HG03520 (cell line): ENCODE measurements at regions not wholly inside any gene's neighbourhood (a gene's known extent, or its start where the extent isn't known, plus 50 kb on each side); places are given as distances from the start of the nearest gene placed in this dataset.
"Not testable (repeated sequence)": the region's sequence is repeated elsewhere in the genome, so short reads cannot be mapped to it uniquely, and the experiment has no call there.

Experiments
- ATAC-seq: cut with Tn5 transposase; IDR thresholded peaks from one replicate; pipeline ENCODE4 v1.9.1; 2021; ENCODE audit warnings: mild to moderate bottlenecking, moderate library complexity; ENCODE audit not compliant: unreplicated experiment

DNA sequence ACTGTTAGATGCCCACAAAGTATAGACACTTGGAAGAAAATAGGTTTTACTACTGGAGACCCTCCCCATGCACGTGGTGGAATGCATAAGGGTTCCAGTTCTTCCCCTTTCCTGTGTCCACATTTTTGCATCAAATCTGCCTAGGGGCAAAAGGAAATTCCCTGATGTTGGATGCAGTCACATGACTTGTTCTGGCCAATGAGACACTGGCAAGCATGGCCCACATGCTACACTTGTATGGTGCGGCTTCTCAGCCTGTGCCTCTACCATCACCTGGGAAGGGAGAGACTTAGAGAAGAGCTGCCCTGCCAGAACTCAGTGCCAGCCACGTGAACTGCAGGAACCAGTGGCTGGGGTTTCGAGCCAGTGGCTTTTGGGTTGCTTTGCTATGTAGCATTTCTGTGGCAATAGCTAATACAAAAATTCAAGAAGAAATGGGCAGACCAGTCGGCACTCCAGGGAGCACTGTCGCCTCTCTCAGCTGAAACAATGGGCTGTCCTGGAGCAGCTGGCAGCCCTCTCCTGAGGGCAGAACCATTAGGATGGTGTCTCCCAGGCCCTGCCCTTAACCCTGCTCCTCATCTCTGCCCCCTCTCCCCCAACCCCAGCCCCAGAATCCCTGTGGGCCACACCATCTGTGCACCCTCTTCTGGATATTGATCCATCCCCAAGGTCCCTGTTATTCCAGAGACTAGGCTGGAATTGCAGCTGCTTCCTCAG, 634.0 kb downstream of the UQCRFS1 start:
- no peak for ATAC-seq

DNA sequence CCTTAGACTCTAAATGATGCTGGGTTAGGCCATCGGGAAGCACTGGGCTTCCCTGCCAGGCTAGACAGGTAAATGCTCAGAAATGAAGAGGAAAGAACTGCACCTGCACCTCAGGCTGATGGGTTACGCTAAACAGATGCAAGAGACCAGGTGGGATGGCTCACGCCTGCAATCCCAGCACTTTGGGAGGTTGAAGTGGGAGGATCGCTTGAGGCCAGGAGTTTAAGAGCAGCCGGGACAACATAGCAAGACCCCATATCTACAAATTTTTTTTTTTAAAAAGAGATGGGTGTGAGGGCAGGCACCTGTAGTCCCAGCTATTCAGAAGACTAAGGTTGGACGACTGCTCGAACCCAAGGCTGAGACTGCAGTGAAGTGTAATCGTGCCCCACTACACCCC, 634.7 kb downstream of the UQCRFS1 start:
- ATAC-seq: no peak

DNA sequence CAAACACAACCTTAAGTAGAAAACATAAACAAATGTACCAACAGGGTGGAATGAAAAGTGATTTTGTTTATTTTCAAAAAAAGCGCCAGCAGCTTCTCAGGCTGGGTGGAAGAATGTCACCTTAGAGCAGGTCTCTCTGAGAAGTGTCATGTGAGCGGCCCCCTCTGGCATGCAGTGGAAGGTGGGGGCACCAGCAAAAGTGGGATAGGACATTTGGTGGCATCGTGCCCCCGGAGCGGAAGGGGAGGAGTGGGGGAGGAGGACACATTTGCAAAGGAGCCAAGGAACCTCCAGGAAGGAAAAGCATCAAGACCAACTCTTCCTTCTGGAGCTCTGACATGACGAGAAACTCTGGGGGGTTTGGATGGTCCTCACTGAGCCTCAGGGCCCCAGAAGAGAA, 635.3 kb downstream of the UQCRFS1 start:
- no peak for ATAC-seq

GRCh38 chr19:28577233-28577632, 635.7 kb downstream of the UQCRFS1 start:
- ATAC-seq: no peak

DNA sequence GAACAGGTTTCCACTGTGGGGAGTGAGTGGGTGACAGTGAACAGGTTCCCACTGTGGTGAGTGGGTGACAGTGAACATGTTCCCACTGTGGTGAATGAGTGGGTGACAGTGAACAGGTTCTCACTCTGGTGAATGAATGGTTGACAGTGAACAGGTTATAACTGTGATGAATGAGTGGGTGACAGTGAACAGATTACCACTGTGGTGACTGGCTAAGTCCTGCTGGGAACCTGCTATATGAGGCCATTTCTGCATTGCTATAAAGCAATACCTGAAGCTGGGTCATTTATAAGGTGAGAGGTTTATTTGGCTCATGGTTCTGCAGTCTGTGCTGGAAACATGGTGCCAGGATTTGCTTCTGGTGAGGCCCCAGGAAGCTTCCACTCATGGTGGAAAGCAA, 637.1 kb downstream of the UQCRFS1 start:
- ATAC-seq: no peak

DNA sequence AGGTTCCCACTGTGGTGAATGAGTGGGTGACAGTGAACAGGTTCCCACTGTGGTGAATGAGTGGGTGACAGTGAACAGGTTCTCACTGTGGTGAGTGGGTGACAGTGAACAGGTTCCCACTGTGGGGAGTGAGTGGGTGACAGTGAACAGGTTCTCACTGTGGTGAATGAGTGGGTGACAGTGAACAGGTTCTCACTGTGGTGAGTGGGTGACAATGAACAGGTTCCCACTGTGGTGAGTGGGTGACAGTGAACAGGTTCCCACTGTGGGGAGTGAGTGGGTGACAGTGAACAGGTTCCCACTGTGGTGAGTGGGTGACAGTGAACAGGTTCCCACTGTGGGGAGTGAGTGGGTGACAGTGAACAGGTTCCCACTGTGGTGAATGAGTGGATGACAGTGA, 637.6 kb downstream of the UQCRFS1 start:
- ATAC-seq: not testable (repeated sequence)

DNA sequence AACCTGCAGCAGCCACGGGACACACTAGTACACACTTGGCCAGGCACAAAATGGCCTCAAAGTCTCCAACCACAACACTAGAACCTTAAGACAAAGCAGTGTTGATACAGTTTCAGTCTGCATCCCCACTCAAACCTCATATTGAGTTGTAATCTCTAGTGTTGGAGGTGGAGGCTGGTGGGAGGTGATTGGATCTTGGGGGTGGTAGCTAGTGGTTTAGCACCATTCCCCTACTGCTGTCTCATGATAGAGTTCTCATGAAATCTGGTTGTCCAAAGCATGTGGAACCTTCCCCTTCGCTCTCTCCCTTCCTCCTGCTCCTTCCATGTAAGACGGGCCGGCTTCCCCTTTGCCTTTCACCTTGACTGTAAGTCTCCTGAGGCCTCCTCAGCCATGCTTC, 638.7 kb downstream of the UQCRFS1 start:
- no peak for ATAC-seq

DNA sequence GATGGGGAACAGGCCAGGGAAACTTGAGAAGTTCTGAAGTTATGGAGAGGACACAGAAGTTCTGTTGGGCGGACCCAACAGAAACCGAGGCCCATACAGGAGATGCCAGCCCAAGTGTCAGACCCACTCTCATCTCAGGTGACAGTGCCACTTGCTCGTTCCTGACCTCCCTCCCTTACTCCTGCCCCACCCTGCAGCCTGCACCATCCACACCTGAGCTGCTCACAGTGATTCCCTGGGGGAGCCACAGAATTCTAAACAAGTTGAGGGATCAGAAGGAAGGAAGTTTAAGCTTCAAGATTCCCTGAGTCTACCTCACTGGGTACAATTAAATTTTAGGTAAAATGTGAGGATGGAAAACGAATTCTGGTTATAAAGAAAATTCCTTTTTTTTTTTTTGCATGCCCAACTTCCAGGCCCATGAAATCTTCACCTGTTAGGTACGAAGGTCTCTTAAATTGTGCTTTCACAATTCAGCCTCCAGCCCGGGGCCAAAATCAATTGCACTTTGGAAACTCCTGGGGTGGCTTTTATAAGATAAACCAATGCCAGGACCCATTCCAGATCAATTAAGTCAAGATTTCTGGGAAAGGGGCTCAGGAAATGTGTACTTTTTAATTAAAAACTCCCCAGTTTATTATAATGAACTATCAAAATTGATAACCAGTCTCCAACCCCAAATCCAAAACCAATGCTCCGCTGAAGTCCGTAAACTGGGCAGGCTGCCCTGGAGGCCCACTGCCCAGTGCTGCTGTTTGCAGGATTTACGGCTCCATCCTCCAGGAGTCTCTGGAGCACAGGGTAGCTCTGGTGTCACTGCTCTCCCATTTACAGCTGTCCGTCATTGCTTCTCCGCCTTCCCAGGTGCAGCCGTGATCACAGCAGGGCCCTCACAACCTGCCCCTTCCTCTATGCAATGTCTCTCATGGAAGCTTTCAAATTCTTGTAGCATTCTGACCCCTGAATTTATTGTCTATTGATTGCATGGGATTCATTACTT, 643.5 kb downstream of the UQCRFS1 start:
- no peak for ATAC-seq

DNA sequence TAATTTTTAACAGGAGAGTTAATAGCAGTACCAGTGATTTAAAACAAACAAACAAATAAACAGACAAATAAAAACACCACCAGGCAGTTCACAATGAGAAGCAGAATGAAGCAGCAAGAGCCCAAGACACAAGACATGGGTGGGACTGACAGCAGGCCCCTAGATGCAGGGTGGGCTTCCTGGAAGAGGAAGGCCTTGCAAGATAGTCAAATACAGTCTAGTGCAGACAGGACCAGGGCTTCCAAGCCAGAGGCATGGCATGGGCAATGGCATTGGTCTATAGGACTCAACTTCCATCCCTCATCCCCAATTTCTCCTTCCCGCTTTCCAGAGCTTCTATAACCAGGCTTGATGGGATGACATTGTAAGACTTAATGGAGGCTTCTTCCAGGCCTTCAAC, 645.1 kb downstream of the UQCRFS1 start:
- no peak for ATAC-seq

GRCh38 chr19:28563964-28564921, 648.7 kb downstream of the UQCRFS1 start:
- no peak for ATAC-seq

- no peak for ATAC-seq
These were observed 652.2 kb downstream of the UQCRFS1 start for GRCh38 chr19:28560786-28561185.

DNA sequence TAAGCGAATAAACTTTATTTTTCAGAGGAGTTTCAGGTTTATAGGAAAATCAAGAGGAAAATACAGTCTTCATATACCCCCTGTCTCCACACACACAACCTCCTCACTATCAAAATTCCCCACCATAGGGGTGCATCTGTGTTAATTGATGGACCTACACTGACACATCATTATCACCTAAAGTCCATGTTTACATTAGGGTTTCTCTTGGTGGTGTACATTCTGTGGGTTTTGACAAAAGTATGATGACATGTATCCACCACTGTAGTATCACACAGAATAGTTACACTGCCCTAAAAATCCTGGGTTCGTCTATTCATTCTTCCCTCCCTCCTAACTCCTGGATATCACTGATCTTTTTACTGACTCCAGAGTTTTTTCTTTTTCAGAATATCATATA, 654.2 kb downstream of the UQCRFS1 start:
- ATAC-seq: no peak

DNA sequence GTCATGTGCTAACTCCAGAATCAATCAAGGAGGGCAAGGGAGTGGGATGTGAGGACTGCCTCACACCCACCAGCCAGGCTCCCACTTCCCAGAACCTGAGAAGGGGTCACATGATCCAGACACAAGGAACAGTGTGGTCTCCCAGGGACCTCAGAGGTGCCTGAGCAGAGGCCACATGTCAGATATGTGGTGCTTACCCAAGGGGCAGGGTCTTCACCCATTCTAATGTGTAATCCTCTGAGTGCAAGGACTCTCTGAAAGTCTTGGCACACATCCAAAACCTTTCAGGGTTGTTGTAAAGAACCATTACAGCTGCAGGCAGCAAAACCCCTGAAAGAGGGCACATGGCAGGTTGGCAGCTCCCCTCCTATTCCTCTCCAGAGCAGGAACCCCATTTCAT, 656.6 kb downstream of the UQCRFS1 start:
- no peak for ATAC-seq

GRCh38 chr19:28555317-28555716, 657.6 kb downstream of the UQCRFS1 start:
- ATAC-seq: no peak

DNA sequence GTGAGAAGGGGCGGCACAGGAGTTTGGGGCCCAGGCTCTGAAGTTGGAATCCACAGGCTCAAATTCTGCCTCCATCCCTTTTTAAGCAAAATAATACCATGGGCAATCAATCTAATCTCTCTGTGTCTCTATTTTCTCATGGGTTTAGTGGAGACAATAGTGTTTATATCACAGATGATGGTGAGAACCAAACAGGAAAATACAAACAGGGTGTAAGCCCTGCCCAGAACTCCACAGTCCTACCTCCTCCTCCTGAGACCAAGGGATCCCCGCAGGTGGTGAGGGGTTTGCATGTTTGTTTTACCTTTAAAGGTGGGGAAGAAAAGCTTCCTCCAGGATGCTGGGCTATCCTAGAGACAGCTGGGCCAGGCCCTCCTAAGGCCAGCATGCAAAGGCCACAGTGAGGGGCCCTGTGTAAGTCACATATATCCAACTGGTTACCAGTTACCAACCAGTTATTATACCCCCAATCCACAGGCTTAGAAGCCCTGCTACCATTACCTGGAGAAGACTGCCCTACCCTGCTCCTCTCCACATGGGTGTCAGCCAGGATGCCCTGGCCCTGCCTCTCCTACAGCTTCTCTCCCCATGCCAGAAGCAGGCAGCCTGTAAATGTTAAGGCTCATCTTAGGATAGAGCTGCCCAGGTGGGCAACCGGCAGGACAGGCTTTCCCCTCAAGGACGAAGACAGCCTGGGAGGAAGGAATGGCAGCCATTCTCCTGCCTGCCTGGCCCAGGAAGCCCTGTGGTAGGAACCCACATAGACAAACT, 658.4 kb downstream of the UQCRFS1 start:
- ATAC-seq: no peak

DNA sequence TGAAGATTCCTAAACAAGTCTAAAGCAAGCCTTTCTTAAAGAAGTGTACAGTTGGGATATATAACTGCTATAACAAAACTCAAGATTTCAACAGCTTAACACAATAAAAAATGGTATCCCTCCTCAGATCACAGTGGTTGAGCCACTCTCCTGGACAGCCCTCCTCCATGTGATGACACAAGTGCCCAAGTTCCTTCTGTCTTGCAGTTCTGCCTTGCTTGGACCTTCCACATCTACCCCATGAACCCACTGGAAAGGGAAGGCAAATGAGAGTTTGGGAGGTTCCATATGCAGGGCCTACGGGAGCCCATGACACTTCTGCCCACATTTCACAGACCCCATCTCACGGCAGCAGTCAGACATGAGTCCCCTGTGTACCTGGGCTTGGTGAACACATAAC, 659.2 kb downstream of the UQCRFS1 start:
- ATAC-seq: no peak

- ATAC-seq: no peak
These were observed 659.9 kb downstream of the UQCRFS1 start for GRCh38 chr19:28553005-28553404.

- no peak for ATAC-seq
These were observed 663.2 kb downstream of the UQCRFS1 start for GRCh38 chr19:28549680-28550277.

DNA sequence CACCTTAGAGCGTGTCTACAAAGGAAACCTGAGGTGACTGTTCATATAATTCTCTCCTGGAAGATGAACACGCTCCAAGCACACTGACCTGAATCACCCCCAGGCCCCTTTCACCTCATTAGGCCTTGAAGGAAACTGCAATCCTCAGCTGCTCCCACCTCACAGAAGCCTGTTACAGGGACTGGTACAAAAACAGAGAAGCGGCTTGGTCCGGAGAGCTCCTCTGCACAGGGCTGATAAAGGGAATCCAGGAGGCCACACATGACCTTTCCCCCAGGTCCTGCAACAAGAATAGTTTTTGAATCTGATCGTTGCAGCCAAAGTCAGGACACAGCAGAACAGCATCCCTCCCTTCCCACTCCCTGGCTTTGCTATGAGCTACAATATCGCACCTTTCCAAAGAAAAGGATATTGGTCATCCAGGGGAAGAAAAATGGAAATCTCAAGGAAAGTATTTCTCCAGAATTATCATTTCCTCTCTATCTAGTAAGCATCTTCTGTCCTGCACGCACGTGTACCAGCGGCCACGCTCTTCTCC, 666.7 kb downstream of the UQCRFS1 start:
- ATAC-seq: no peak
